Upper lobe of right lung (tissue), 1 donor: ENCODE measurements at regions not wholly inside any gene's neighbourhood (a gene's known extent, or its start where the extent isn't known, plus 50 kb on each side); places are given as distances from the start of the nearest gene placed in this dataset.

Source experiments
- ATAC-seq: fragments of 200-7000 bp; cut with Tn5 transposase; one replicate; pipeline ENCODE4 v1.9.1; 2020; ENCODE audit warnings: mild to moderate bottlenecking, moderate library complexity
- DNase-seq: peaks from one replicate; pipeline ENCODE4 v3.0.0-alpha.2; 2020
- H3K27ac ChIP-seq: fragments of 200-600 bp; one replicate; pipeline ENCODE4 v1.8.0; 2022
- H3K27me3 ChIP-seq: fragments of 200-600 bp; one replicate; pipeline ENCODE4 v1.8.0; 2022; ENCODE audit warnings: mild to moderate bottlenecking
- H3K36me3 ChIP-seq: fragments of 200-600 bp; one replicate; pipeline ENCODE4 v1.8.0; 2022
- H3K4me1 ChIP-seq: fragments of 200-600 bp; one replicate; pipeline ENCODE4 v1.8.0; 2022
- H3K4me3 ChIP-seq: fragments of 200-600 bp; one replicate; pipeline ENCODE4 v1.8.0; 2022; ENCODE audit warnings: mild to moderate bottlenecking
- H3K9me3 ChIP-seq: fragments of 200-600 bp; one replicate; pipeline ENCODE4 v1.8.0; 2022
- intact Hi-C: fragments of 100-400 bp; cut with DNase I; formaldehyde crosslinking; loops from one replicate; pipeline ENCODE4 v1.11.0; 2022
- TF ChIP-seq, protein P1 (sequence below): fragments of 200-600 bp; IDR thresholded peaks from one replicate; pipeline ENCODE4 v1.8.0; 2022; ENCODE audit warnings: antibody characterized with exemption
- donor health status: DM: no; HTN: yes; CAD: no; lungs with severe emphysema.

DNA sequence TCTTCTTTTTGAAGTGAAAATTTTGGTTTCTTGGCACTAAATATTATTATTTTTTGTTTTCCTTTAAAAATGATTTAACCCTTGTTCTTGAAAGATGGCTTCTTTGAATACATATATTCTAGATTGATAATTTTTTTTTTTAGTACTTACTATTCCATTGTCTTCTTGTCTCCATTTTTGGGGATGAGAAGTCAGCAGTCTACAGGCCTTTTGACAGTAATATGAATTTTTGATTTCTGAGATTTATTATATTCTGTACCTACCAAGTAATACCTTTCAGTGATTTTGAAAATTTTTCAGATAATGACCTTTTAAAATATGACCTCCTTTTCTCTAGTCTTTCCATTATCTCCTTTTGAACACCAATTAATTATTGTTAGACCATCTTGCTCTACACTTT is 294.1 kb upstream of the LARGE1 start:
- Histone ChIP-seq H3K4me1 (no peaks in the 10 kb centered on the region), H3K9me3 (no peaks in the 10 kb centered on the region), H3K36me3 (no peaks in the 10 kb centered on the region), H3K27ac (no peak overlapping the region), H3K4me3 (no peak overlapping the region), H3K27me3 (no peaks in the 10 kb centered on the region)
- intact Hi-C loops, result no loop called here
- DNase-seq (no peak), ATAC-seq (no peak)
- TF ChIP-seq, protein P1, sequence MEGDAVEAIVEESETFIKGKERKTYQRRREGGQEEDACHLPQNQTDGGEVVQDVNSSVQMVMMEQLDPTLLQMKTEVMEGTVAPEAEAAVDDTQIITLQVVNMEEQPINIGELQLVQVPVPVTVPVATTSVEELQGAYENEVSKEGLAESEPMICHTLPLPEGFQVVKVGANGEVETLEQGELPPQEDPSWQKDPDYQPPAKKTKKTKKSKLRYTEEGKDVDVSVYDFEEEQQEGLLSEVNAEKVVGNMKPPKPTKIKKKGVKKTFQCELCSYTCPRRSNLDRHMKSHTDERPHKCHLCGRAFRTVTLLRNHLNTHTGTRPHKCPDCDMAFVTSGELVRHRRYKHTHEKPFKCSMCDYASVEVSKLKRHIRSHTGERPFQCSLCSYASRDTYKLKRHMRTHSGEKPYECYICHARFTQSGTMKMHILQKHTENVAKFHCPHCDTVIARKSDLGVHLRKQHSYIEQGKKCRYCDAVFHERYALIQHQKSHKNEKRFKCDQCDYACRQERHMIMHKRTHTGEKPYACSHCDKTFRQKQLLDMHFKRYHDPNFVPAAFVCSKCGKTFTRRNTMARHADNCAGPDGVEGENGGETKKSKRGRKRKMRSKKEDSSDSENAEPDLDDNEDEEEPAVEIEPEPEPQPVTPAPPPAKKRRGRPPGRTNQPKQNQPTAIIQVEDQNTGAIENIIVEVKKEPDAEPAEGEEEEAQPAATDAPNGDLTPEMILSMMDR, result no peak

DNA sequence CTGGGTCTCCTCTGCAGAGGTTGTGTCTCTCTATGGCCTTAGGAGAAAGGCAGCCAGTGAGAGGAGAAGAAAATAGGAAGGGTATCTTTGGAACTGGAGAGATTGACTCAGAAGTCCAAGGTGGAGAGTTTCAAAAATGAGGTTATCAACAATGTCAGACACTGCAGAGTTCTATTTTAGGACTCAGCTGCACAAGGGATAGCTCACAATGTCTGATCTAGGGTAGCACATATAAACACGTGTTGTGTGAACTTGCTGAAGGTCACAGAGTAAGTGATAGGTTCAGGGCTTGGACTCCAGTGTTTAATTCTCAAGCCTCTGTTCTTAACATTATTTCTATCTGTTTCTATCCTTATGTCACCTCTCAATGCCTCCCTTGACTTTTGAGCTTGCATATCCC is 305.0 kb upstream of the LARGE1 start:
- Histone ChIP-seq H3K36me3 (no peaks in the 10 kb centered on the region), H3K9me3 (no peaks in the 10 kb centered on the region), H3K4me1 (no peaks in the 10 kb centered on the region), H3K27me3 (no peaks in the 10 kb centered on the region), H3K4me3 (no peak overlapping the region), H3K27ac (no peak overlapping the region)
- intact Hi-C loops, result no loop called here
- no peak for ATAC-seq
- TF ChIP-seq, protein P1, result no peak
- DNase-seq, result no peak

DNA sequence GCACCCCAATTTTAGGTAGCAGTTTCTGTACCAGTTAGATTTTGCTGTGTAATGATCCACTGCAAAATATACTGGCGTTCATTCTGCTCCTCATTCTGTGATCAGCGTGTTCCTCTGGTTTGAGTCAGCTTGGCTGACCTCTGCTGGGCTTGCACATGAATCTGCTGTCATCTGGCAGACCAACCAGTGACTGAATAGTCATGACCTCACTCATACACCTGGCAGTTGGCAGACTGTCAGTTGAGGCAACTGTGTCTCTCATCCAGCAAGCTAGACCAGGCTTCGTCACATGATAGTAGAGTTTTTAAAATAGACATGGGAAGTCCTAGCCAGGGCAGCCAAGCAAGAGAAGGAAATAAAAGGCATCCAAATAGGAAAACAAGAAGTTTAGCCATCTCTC is 316.3 kb upstream of the LARGE1 start:
- Histone ChIP-seq H3K4me3 (no peak overlapping the region), H3K27ac (no peak overlapping the region), H3K9me3 (no peaks in the 10 kb centered on the region), H3K36me3 (no peaks in the 10 kb centered on the region), H3K27me3 (no peaks in the 10 kb centered on the region), H3K4me1 (no peaks in the 10 kb centered on the region)
- intact Hi-C loops, result no loop called here
- ATAC-seq (no peak), DNase-seq (no peak)
- TF ChIP-seq, protein P1, result no peak

DNA sequence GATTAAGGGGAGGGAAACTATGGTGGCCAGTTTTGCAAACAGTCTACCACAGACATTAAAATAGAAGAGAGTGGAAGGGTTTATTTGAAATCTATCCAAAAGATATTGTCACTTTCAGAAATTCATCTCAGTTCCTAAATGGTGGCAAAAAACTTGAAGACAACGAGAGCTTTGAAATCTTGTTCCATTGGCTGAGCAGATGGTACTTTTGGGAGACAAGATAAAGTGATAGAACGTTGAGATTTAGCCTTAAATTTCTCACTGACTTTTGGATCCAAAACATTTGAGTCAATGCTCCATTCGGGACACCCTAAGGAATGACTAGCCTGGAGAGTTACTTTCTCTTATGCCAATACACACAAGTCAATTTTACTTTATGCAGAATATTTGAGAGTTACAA is 319.1 kb upstream of the LARGE1 start:
- intact Hi-C loops, result no loop called here
- ATAC-seq, result no peak
- no peak overlapping the region for H3K4me3 ChIP-seq
- H3K9me3 ChIP-seq, result no peaks in the 10 kb centered on the region
- H3K36me3 ChIP-seq, result no peaks in the 10 kb centered on the region
- H3K4me1 ChIP-seq, result no peaks in the 10 kb centered on the region
- no peaks in the 10 kb centered on the region for H3K27me3 ChIP-seq
- no peak for DNase-seq
- H3K27ac ChIP-seq, result no peak overlapping the region
- TF ChIP-seq, protein P1, result no peak

DNA sequence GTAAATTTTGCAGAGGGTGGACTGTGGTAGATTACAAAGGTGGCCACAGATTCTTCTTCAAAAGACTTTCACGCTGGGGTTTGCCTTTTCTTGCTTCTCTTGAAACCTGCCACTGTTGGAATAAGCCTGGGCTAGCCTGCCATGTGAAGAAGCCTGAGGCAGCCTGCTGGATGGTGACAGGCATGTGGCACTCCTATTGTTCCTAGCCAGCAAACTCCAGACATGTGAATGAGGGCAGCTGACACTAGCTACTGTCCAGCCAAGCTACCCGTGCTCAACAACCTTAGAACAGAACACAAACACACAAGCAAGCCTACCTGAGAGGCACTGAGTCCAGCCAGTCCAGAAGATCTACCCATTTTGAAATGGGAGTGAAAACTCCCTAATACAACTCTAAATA is 322.7 kb upstream of the LARGE1 start:
- TF ChIP-seq, protein P1, result no peak
- DNase-seq (no peak), ATAC-seq (no peak)
- Histone ChIP-seq H3K27ac (no peak overlapping the region), H3K9me3 (no peaks in the 10 kb centered on the region), H3K4me1 (no peaks in the 10 kb centered on the region), H3K27me3 (no peaks in the 10 kb centered on the region), H3K36me3 (no peaks in the 10 kb centered on the region), H3K4me3 (no peak overlapping the region)
- intact Hi-C loops, result no loop called here

DNA sequence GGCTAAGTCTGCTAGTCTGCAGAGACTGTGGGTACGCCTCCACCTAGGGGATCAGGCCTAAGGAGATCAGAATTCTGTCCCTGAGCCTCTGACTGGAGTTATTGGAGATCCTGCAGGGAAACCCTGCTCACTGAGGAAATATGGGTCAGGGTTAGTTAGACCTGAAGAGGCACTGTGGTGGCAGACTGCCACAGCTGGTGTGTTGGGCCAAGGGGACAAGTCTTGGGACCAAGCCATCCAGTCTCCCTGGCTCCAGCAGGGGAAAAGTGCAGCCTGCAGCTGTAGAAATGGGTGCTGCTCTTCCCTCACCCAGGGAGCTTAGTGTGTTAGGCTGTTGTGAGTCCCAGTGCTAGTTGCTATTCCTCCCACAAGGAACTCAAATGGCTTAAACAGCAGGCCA is 334.8 kb upstream of the LARGE1 start:
- ATAC-seq (no peak), DNase-seq (no peak)
- Histone ChIP-seq H3K4me1 (no peaks in the 10 kb centered on the region), H3K27me3 (no peaks in the 10 kb centered on the region), H3K27ac (no peak overlapping the region), H3K4me3 (no peak overlapping the region), H3K36me3 (no peaks in the 10 kb centered on the region), H3K9me3 (no peaks in the 10 kb centered on the region)
- intact Hi-C loops, result no loop called here
- TF ChIP-seq, protein P1, result no peak
